H9 (cell line): ENCODE measurements at regions not wholly inside any gene's neighbourhood (a gene's known extent, or its start where the extent isn't known, plus 50 kb on each side); places are given as distances from the start of the nearest gene placed in this dataset.

Source experiments
- DNase-seq: peaks from one replicate; pipeline ENCODE4 v3.0.0-alpha.2; 2017
- H2AFZ ChIP-seq: one replicate; pipeline ENCODE4 v1.6.1; 2013; ENCODE audit warnings: mild to moderate bottlenecking, low read length, control low read depth, moderate library complexity
- H2AK5ac ChIP-seq: 2 replicates; pipeline ENCODE4 v1.6.1; 2013; ENCODE audit warnings: low read length, control low read depth, mixed read lengths; ENCODE audit not compliant: insufficient read length
- H2BK120ac ChIP-seq: one replicate; pipeline ENCODE4 v1.6.1; 2013; ENCODE audit warnings: low read depth, mild to moderate bottlenecking, low read length, control low read depth, inconsistent platforms; ENCODE audit not compliant: poor library complexity, severe bottlenecking
- H2BK12ac ChIP-seq: 2 replicates; pipeline ENCODE4 v1.6.1; 2013; ENCODE audit warnings: low read length, control low read depth, mixed read lengths, low read depth; ENCODE audit not compliant: insufficient read length
- H2BK15ac ChIP-seq: 2 replicates; pipeline ENCODE4 v1.6.1; 2013; ENCODE audit warnings: low read depth, low read length, control low read depth
- H2BK20ac ChIP-seq: one replicate; pipeline ENCODE4 v1.6.1; 2013; ENCODE audit warnings: low read depth, mild to moderate bottlenecking, low read length, control low read depth, inconsistent platforms; ENCODE audit not compliant: poor library complexity, severe bottlenecking
- H2BK5ac ChIP-seq: 2 replicates; pipeline ENCODE4 v1.6.1; 2013; ENCODE audit warnings: low read length, control low read depth, mixed read lengths; ENCODE audit not compliant: insufficient read length
- H3K14ac ChIP-seq: 2 replicates; pipeline ENCODE4 v1.6.1; 2013; ENCODE audit warnings: low read length, control low read depth; ENCODE audit not compliant: insufficient read depth
- H3K18ac ChIP-seq: 2 replicates; pipeline ENCODE4 v1.6.1; 2013; ENCODE audit warnings: low read depth, mild to moderate bottlenecking, mixed read lengths, low read length, control low read depth; ENCODE audit not compliant: insufficient read length
- H3K23ac ChIP-seq: 2 replicates; pipeline ENCODE4 v1.6.1; 2013; ENCODE audit warnings: low read length, control low read depth, mixed read lengths, low read depth; ENCODE audit not compliant: insufficient read length
- H3K23me2 ChIP-seq: 2 replicates; pipeline ENCODE4 v1.6.1; 2013; ENCODE audit warnings: low read depth, mild to moderate bottlenecking, mixed read lengths, low read length, control low read depth; ENCODE audit not compliant: insufficient read length, poor library complexity, severe bottlenecking
- H3K27ac ChIP-seq: 2 replicates; pipeline ENCODE4 v1.5.1; 2013; ENCODE audit warnings: low read length, control low read depth, mixed read lengths, low read depth; ENCODE audit not compliant: insufficient read length
- H3K27me3 ChIP-seq: 2 replicates; pipeline ENCODE4 v1.6.1; 2013; ENCODE audit warnings: low read length, control low read depth, inconsistent platforms; ENCODE audit not compliant: insufficient read depth
- H3K4ac ChIP-seq: 2 replicates; pipeline ENCODE4 v1.6.1; 2013; ENCODE audit warnings: low read depth, mild to moderate bottlenecking, control low read depth, inconsistent platforms, low read length, moderate library complexity
- H3K4me1 ChIP-seq: 2 replicates; pipeline ENCODE4 v1.6.1; 2013; ENCODE audit warnings: low read length, control low read depth, inconsistent platforms; ENCODE audit not compliant: insufficient read depth
- H3K4me2 ChIP-seq: 2 replicates; pipeline ENCODE4 v1.6.1; 2013; ENCODE audit warnings: low read length, control low read depth, mixed read lengths; ENCODE audit not compliant: insufficient read length, insufficient read depth
- H3K56ac ChIP-seq: 2 replicates; pipeline ENCODE4 v1.6.1; 2013; ENCODE audit warnings: low read depth, mild to moderate bottlenecking, mixed read lengths, low read length, control low read depth; ENCODE audit not compliant: insufficient read length
- H3K79me1 ChIP-seq: 2 replicates; pipeline ENCODE4 v1.6.1; 2013; ENCODE audit warnings: low read depth, mild to moderate bottlenecking, moderate library complexity, low read length, control low read depth, inconsistent platforms; ENCODE audit not compliant: insufficient read depth, poor library complexity, severe bottlenecking
- H3K79me2 ChIP-seq: 2 replicates; pipeline ENCODE4 v1.6.1; 2013; ENCODE audit warnings: low read length, control low read depth, inconsistent platforms; ENCODE audit not compliant: insufficient read depth
- H3K9ac ChIP-seq: 2 replicates; pipeline ENCODE4 v1.6.1; 2013; ENCODE audit warnings: low read length, control low read depth, mixed read lengths; ENCODE audit not compliant: insufficient read length; ENCODE audit errors: extremely low read depth
- H3K9me3 ChIP-seq: one replicate; pipeline ENCODE4 v1.6.1; 2013; ENCODE audit warnings: low read depth, low read length, inconsistent platforms; ENCODE audit not compliant: control insufficient read depth
- H3T11ph ChIP-seq: one replicate; pipeline ENCODE4 v1.6.1; 2013; ENCODE audit warnings: mild to moderate bottlenecking, low read length, control low read depth, inconsistent platforms
- H4K20me1 ChIP-seq: one replicate; pipeline ENCODE4 v1.6.1; 2013; ENCODE audit not compliant: control insufficient read depth, insufficient read length, insufficient read depth
- H4K5ac ChIP-seq: 2 replicates; pipeline ENCODE4 v1.6.1; 2013; ENCODE audit warnings: low read depth, mild to moderate bottlenecking, mixed read lengths, low read length, control low read depth; ENCODE audit not compliant: insufficient read length
- H4K8ac ChIP-seq: replicated peaks from 2 replicates; pipeline ENCODE4 v1.6.1; 2013; ENCODE audit warnings: low read length, control low read depth, mixed read lengths, low read depth; ENCODE audit not compliant: insufficient read length
- H4K91ac ChIP-seq: 2 replicates; pipeline ENCODE4 v1.6.1; 2013; ENCODE audit warnings: low read depth, mild to moderate bottlenecking, moderate library complexity, mixed read lengths, low read length, control low read depth; ENCODE audit not compliant: insufficient read length
- H3K27ac Mint-ChIP-seq, 3 experiments: 2 replicates in 2 of 3; 3 replicates in 1 of 3; pipeline ENCODE4 v1.8.0; 2020 to 2021; ENCODE audit warnings: mixed read lengths in 3 of 3, mild to moderate bottlenecking in 1 of 3, moderate library complexity in 1 of 3
- H3K27me3 Mint-ChIP-seq: 2 replicates; pipeline ENCODE4 v1.8.0; 2021; ENCODE audit warnings: low read depth, mild to moderate bottlenecking, moderate library complexity, mixed read lengths
- H3K36me3 Mint-ChIP-seq, 3 experiments: 2 replicates in 2 of 3; 3 replicates in 1 of 3; pipeline ENCODE4 v1.8.0; 2020 to 2021; ENCODE audit warnings: low read depth in 3 of 3, mixed read lengths in 3 of 3; ENCODE audit not compliant: insufficient read depth in 1 of 3
- H3K4me1 Mint-ChIP-seq, 2 experiments: 2 replicates each; pipeline ENCODE4 v1.8.0; 2020; ENCODE audit warnings: mixed read lengths in 2 of 2
- H3K4me3 Mint-ChIP-seq, 2 experiments: 2 replicates in 1 of 2; 3 replicates in 1 of 2; pipeline ENCODE4 v1.8.0; 2020 to 2021; ENCODE audit warnings: mild to moderate bottlenecking in 2 of 2, mixed read lengths in 2 of 2, moderate library complexity in 1 of 2
- H3K9me3 Mint-ChIP-seq, 2 experiments: 2 replicates in 1 of 2; 3 replicates in 1 of 2; pipeline ENCODE4 v1.8.0; 2020; ENCODE audit warnings: mild to moderate bottlenecking in 2 of 2, mixed read lengths in 2 of 2, moderate library complexity in 1 of 2
- CTCF ChIP-seq: fragments of 200-600 bp; sonication (generic); conservative IDR thresholded peaks from 3 replicates; pipeline ENCODE4 v1.8.0; 2021; ENCODE audit warnings: antibody characterized with exemption, mild to moderate bottlenecking
- WGBS: extraction: QIAGEN DNeasy Blood & Tissue Kit; methylation state at CpG from one replicate; pipeline ENCODE4 v1.1.7; 2013; ENCODE audit warnings: missing lambda C conversion rate, low lambda C conversion rate, mixed read lengths; ENCODE audit not compliant: insufficient read length; ENCODE audit errors: extremely low coverage; 5-methylcytosine and 5-hydroxymethylcytosine counted together

GRCh38 chr18:25724997-25725396 is 365.4 kb downstream of the SS18 start:
- Mint-ChIP-seq H3K4me3 (no peak overlapping the region), H3K9me3 (peaks cover 10 to 12% of the 10 kb centered on the region in 2 experiments), H3K27me3 (no peaks in the 10 kb centered on the region), H3K4me1 (peaks cover 15 to 17% of the 10 kb centered on the region in 2 experiments), H3K36me3 (peaks cover 0 to 15% (median 0%) of the 10 kb centered on the region in 3 experiments; a peak in 2 of 7 replicates), H3K27ac (no peak overlapping the region)
- Histone ChIP-seq H3K27me3 (no peaks in the 10 kb centered on the region), H2AFZ (no peak overlapping the region), H3K56ac (no peak overlapping the region), H2AK5ac (no peak overlapping the region), H3K23ac (no peak overlapping the region), H2BK5ac (no peak overlapping the region), H4K8ac (no peak overlapping the region), H2BK20ac (no peak overlapping the region), H3K23me2 (no peaks in the 10 kb centered on the region), H3K4me2 (no peak overlapping the region), H3K9me3 (no peaks in the 10 kb centered on the region), H3K27ac (no peak overlapping the region), H3T11ph (no peak overlapping the region), H3K18ac (no peak overlapping the region), H4K5ac (no peak overlapping the region), H3K4me1 (no peaks in the 10 kb centered on the region; the same call in 1 of the 2 replicates), H2BK15ac (no peak overlapping the region), H4K91ac (no peak overlapping the region), H2BK12ac (no peak overlapping the region), H3K9ac (no peak overlapping the region), H4K20me1 (no peaks in the 10 kb centered on the region), H2BK120ac (no peak overlapping the region), H3K14ac (no peak overlapping the region), H3K79me2 (no peaks in the 10 kb centered on the region), H3K79me1 (no peaks in the 10 kb centered on the region), H3K4ac (no peak overlapping the region)
- WGBS: no CpG with 5 or more reads among the region's 4 CpGs
- no peak for TF ChIP-seq CTCF
- DNase-seq: no peak
